CD14-positive monocyte (primary cell): ENCODE measurements at regions not wholly inside any gene's neighbourhood (a gene's known extent, or its start where the extent isn't known, plus 50 kb on each side); places are given as distances from the start of the nearest gene placed in this dataset.
"Not testable (repeated sequence)": the region's sequence is repeated elsewhere in the genome, so short reads cannot be mapped to it uniquely, and the experiment has no call there.

ENCODE experiments used
- DNase-seq, 3 donors: peaks; one replicate each; pipeline ENCODE4 v3.0.0-alpha.2; 2011 to 2022
- H2AFZ ChIP-seq: 2 replicates; pipeline ENCODE4 v1.6.0; 2012; ENCODE audit warnings: mild to moderate bottlenecking, low read depth, low read length, inconsistent platforms; ENCODE audit not compliant: insufficient read depth, poor library complexity, severe bottlenecking
- H3K27ac ChIP-seq, 2 donors: 1 replicate in 1 of 2; 2 replicates in 1 of 2; pipeline ENCODE4 v1.5.1; 2012 to 2013; ENCODE audit warnings: low read length in 2 of 2, control low read depth in 1 of 2, inconsistent platforms in 1 of 2, low read depth in 1 of 2, mild to moderate bottlenecking in 1 of 2
- H3K27me3 ChIP-seq, 2 donors: one replicate each; pipeline versions ENCODE4 v1.6.0 to v1.6.1; 2011 to 2013; ENCODE audit warnings: low read length in 2 of 2; ENCODE audit not compliant: control insufficient read depth in 2 of 2, insufficient read depth in 2 of 2
- H3K36me3 ChIP-seq, 2 donors: replicated peaks in 1 of 2; 1 replicate in 1 of 2; 2 replicates in 1 of 2; pipeline versions ENCODE4 v1.5.1 to v1.6.1; 2012 to 2013; ENCODE audit warnings: low read length in 2 of 2, control low read depth in 1 of 2, inconsistent platforms in 1 of 2, mild to moderate bottlenecking in 1 of 2; ENCODE audit not compliant: insufficient read depth in 2 of 2, control insufficient read depth in 1 of 2
- H3K4me1 ChIP-seq, 2 donors: 1 replicate in 1 of 2; 2 replicates in 1 of 2; pipeline versions ENCODE4 v1.5.1 to v1.6.1; 2012 to 2013; ENCODE audit warnings: low read length in 2 of 2, control low read depth in 1 of 2, inconsistent platforms in 1 of 2, mild to moderate bottlenecking in 1 of 2, moderate library complexity in 1 of 2; ENCODE audit not compliant: insufficient read depth in 2 of 2, control insufficient read depth in 1 of 2
- H3K4me2 ChIP-seq: replicated peaks from 2 replicates; pipeline ENCODE3; 2012; ENCODE audit warnings: low read length, moderate library complexity, mild to moderate bottlenecking; ENCODE audit not compliant: poor library complexity, severe bottlenecking; ENCODE audit errors: extremely low read depth
- H3K4me3 ChIP-seq, 3 experiments: fragments of 200-600 bp in 1 of 3; sonication (generic) in 1 of 3; replicated peaks in 1 of 3; 1 replicate in 2 of 3; 2 replicates in 1 of 3; pipeline ENCODE4 v1.5.1; 2011 to 2013; ENCODE audit warnings: low read length in 3 of 3, mild to moderate bottlenecking in 3 of 3, control low read depth in 2 of 3, low read depth in 2 of 3, inconsistent platforms in 1 of 3, moderate library complexity in 1 of 3
- H3K79me2 ChIP-seq: 2 replicates; pipeline ENCODE4 v1.6.0; 2012; ENCODE audit warnings: mild to moderate bottlenecking, control low read depth, inconsistent platforms, low read length, moderate library complexity; ENCODE audit not compliant: insufficient read depth
- H3K9ac ChIP-seq: 2 replicates; pipeline ENCODE4 v1.6.0; 2017; ENCODE audit warnings: low read length, mild to moderate bottlenecking; ENCODE audit not compliant: insufficient read depth, poor library complexity, severe bottlenecking
- H3K9me3 ChIP-seq, 2 donors: replicated peaks in 1 of 2; 1 replicate in 1 of 2; 2 replicates in 1 of 2; pipeline versions ENCODE4 v1.5.1 to v1.6.1; 2012 to 2013; ENCODE audit warnings: low read length in 2 of 2, control low read depth in 1 of 2; ENCODE audit not compliant: control insufficient read depth in 1 of 2, insufficient read depth in 1 of 2
- H4K20me1 ChIP-seq: 2 replicates; pipeline ENCODE4 v1.6.0; 2012; ENCODE audit warnings: mild to moderate bottlenecking, low read length, control low read depth, moderate library complexity; ENCODE audit not compliant: insufficient read depth
- H3K27ac Mint-ChIP-seq, 7 donors: one replicate each; pipeline ENCODE4 v1.8.0; 2020; ENCODE audit warnings: mild to moderate bottlenecking in 7 of 7, mixed read lengths in 7 of 7, moderate library complexity in 6 of 7, inconsistent platforms in 2 of 7
- H3K27me3 Mint-ChIP-seq, 3 donors: one replicate each; pipeline ENCODE4 v1.8.0; 2021 to 2022; ENCODE audit warnings: low read depth in 3 of 3, mild to moderate bottlenecking in 3 of 3, mixed read lengths in 3 of 3, moderate library complexity in 3 of 3, inconsistent platforms in 1 of 3
- H3K36me3 Mint-ChIP-seq, 2 donors: one replicate each; pipeline ENCODE4 v1.8.0; 2020; ENCODE audit warnings: mixed read lengths in 2 of 2, inconsistent platforms in 1 of 2, mild to moderate bottlenecking in 1 of 2
- H3K4me1 Mint-ChIP-seq: one replicate; pipeline ENCODE4 v1.8.0; 2020; ENCODE audit warnings: mild to moderate bottlenecking, mixed read lengths
- H3K4me3 Mint-ChIP-seq, 2 donors: one replicate each; pipeline ENCODE4 v1.8.0; 2020; ENCODE audit warnings: mild to moderate bottlenecking in 2 of 2, mixed read lengths in 2 of 2, moderate library complexity in 1 of 2
- H3K9me3 Mint-ChIP-seq, 7 donors: one replicate each; pipeline ENCODE4 v1.8.0; 2020 to 2022; ENCODE audit warnings: mixed read lengths in 7 of 7, mild to moderate bottlenecking in 6 of 7, moderate library complexity in 6 of 7, inconsistent platforms in 2 of 7
- CTCF ChIP-seq: fragments of 200-600 bp; IDR thresholded peaks from one replicate; pipeline ENCODE4 v1.8.0; 2022; ENCODE audit warnings: antibody characterized with exemption, mild to moderate bottlenecking
- WGBS: methylation state at CpG from one replicate; pipeline ENCODE4 v1.1.5; 2013; ENCODE audit warnings: missing lambda C conversion rate; ENCODE audit not compliant: insufficient coverage; 5-methylcytosine and 5-hydroxymethylcytosine counted together
- intact Hi-C, 2 donors: fragments of 100-400 bp; cut with micrococcal nuclease; formaldehyde crosslinking; loops; one replicate each; pipeline versions ENCODE4 v1.15.0 to v1.15.1; 2023

- H3K27ac ChIP-seq, H3K4me1 ChIP-seq, H3K4me2 ChIP-seq, H3K27me3 Mint-ChIP-seq, DNase-seq, H4K20me1 ChIP-seq, H3K9ac ChIP-seq, H3K27me3 ChIP-seq, H3K4me1 Mint-ChIP-seq, H3K36me3 ChIP-seq, H2AFZ ChIP-seq, H3K27ac Mint-ChIP-seq, intact Hi-C loops, H3K36me3 Mint-ChIP-seq, H3K79me2 ChIP-seq, H3K4me3 ChIP-seq: not testable (repeated sequence)
- peaks cover 18 to 36% (median 28%) of the 10 kb centered on the region in 7 donors for H3K9me3 Mint-ChIP-seq
- H3K4me3 Mint-ChIP-seq, result peak overlapping the region in 1 of 2 donors; percentile 50
- H3K9me3 ChIP-seq, result peaks cover 19 to 24% of the 10 kb centered on the region in 2 donors
- WGBS, result 48% methylated on average over 11 of the region's 17 CpGs
Observed at GRCh38 chr14:105775349-105775923, 249.1 kb downstream of the TMEM121 start.

- H3K4me3 Mint-ChIP-seq, H3K4me2 ChIP-seq, H3K36me3 Mint-ChIP-seq, H3K79me2 ChIP-seq, H3K4me3 ChIP-seq, intact Hi-C loops, H4K20me1 ChIP-seq, H3K4me1 Mint-ChIP-seq, H3K4me1 ChIP-seq, H3K9ac ChIP-seq, H3K27ac ChIP-seq, H3K27me3 Mint-ChIP-seq, H3K36me3 ChIP-seq, H3K27me3 ChIP-seq, DNase-seq, H2AFZ ChIP-seq, H3K27ac Mint-ChIP-seq: not testable (repeated sequence)
- H3K9me3 Mint-ChIP-seq, result peaks cover 19 to 43% (median 30%) of the 10 kb centered on the region in 7 donors
- peaks cover 19 to 31% of the 10 kb centered on the region in 2 donors for H3K9me3 ChIP-seq
- WGBS, result 95% methylated on average over 4 of the region's 6 CpGs
Observed at GRCh38 chr14:105776112-105776511, 249.7 kb downstream of the TMEM121 start.

- Histone ChIP-seq H3K9ac (no peak overlapping the region), H3K79me2 (no peaks in the 10 kb centered on the region), H4K20me1 (no peaks in the 10 kb centered on the region), H3K27me3 (no peaks in the 10 kb centered on the region), H3K9me3 (peaks cover 19 to 31% of the 10 kb centered on the region in 2 donors), H3K4me2 (no peak overlapping the region), H3K4me1 (no peaks in the 10 kb centered on the region), H3K36me3 (no peaks in the 10 kb centered on the region), H2AFZ (no peak overlapping the region), H3K4me3 (no peak overlapping the region), H3K27ac (no peak overlapping the region)
- Mint-ChIP-seq H3K4me1 (no peaks in the 10 kb centered on the region), H3K4me3 (no peak overlapping the region), H3K27ac (no peak overlapping the region), H3K27me3 (peaks cover 2 to 5% (median 4%) of the 10 kb centered on the region in 3 donors), H3K9me3 (peaks cover 24 to 45% (median 34%) of the 10 kb centered on the region in 7 donors), H3K36me3 (no peaks in the 10 kb centered on the region)
- 98% methylated on average over 11 of the region's 13 CpGs for WGBS
- no peak for DNase-seq
- no peak for TF ChIP-seq CTCF
- intact Hi-C loops, result no loop called here
Observed at GRCh38 chr14:105776924-105777323, 250.5 kb downstream of the TMEM121 start.
